HCT116 (cell line): ENCODE measurements at regions not wholly inside any gene's neighbourhood (a gene's known extent, or its start where the extent isn't known, plus 50 kb on each side); places are given as distances from the start of the nearest gene placed in this dataset.

Experiments
- ATAC-seq: fragments of 200-7000 bp; cut with Tn5 transposase; 2 replicates; pipeline ENCODE4 v1.9.1; 2020; ENCODE audit warnings: mild to moderate bottlenecking, moderate library complexity
- BruUV-seq: library from RNA; stranded (reverse); fragments of 400-500 nt; replicated peaks from 2 replicates; lab custom pipeline; 2021; lab: Mats Ljungman, UMichigan
- CTCF ChIA-PET: fragments of 300-600 bp; sonication (Branson Sonifier 250); formaldehyde crosslinking; loops from one replicate; lab custom pipeline; 2021; ENCODE audit warnings: antibody characterized with exemption; lab: Charles Lee
- POLR2A ChIA-PET: fragments of 300-600, 350-600 bp; sonication (Branson Sonifier 250); formaldehyde crosslinking; loops from one replicate; lab custom pipeline; 2021; ENCODE audit warnings: antibody characterized with exemption; lab: Charles Lee
- RAD21 ChIA-PET, 2 experiments: fragments of 300-600 bp; sonication (Branson Sonifier 250); formaldehyde crosslinking; loops; one replicate each; lab custom pipeline; 2023; ENCODE audit warnings: low total read pairs in 2 of 2; ENCODE audit not compliant: uncharacterized antibody in 2 of 2, unreplicated experiment in 2 of 2, low non-redundant PET in 1 of 2; lab: Charles Lee
- DNase-seq: peaks from one replicate; pipeline ENCODE4 v3.0.0-alpha.2; 2010; ENCODE audit warnings: low read depth, low spot score
- H2AFZ ChIP-seq: fragments of 200-600 bp; shearing (Covaris generic), sonication (generic); 2 replicates; pipeline ENCODE4 v1.6.1; 2017; ENCODE audit warnings: low read depth, mixed run types, mixed read lengths, antibody characterized with exemption, low read length; ENCODE audit not compliant: poor library complexity, severe bottlenecking
- H3K27ac ChIP-seq: 2 replicates; pipeline ENCODE4 v1.5.1; 2012; ENCODE audit warnings: low read depth, low read length
- H3K27me3 ChIP-seq: fragments of 200-600 bp; sonication (generic); 2 replicates; pipeline ENCODE4 v1.6.1; 2016; ENCODE audit warnings: mixed run types, low read length, mixed read lengths; ENCODE audit not compliant: insufficient read depth
- H3K36me3 ChIP-seq, 2 experiments: fragments of 200-500 bp in 1 of 2; fragments of 200-600 bp in 1 of 2; sonication (Bioruptor generic) in 1 of 2; sonication (generic) in 1 of 2; 2 replicates each; pipeline versions ENCODE4 v1.5.1 to v1.6.1; 2014 to 2016; ENCODE audit warnings: low read length in 2 of 2, inconsistent platforms in 1 of 2, mixed read lengths in 1 of 2, mixed run types in 1 of 2; ENCODE audit not compliant: insufficient read depth in 2 of 2, control insufficient read depth in 1 of 2
- H3K4me1 ChIP-seq, 2 experiments: fragments of 200-600 bp in 1 of 2; sonication (generic) in 1 of 2; 2 replicates each; pipeline versions ENCODE4 v1.5.1 to v1.6.1; 2012 to 2017; ENCODE audit warnings: low read length in 2 of 2, inconsistent platforms in 1 of 2, mild to moderate bottlenecking in 1 of 2, mixed read lengths in 1 of 2, mixed run types in 1 of 2, moderate library complexity in 1 of 2; ENCODE audit not compliant: insufficient read depth in 2 of 2, control insufficient read depth in 1 of 2
- H3K4me2 ChIP-seq: fragments of 200-600 bp; sonication (generic); 2 replicates; pipeline ENCODE4 v1.6.1; 2017; ENCODE audit warnings: mixed run types, low read length, mixed read lengths
- H3K4me3 ChIP-seq, 2 experiments: fragments of 200-600 bp in 1 of 2; sonication (generic) in 1 of 2; replicated peaks in 1 of 2; 2 replicates each; pipeline ENCODE4 v1.5.1; 2011 to 2016; ENCODE audit warnings: low read length in 2 of 2, control low read depth in 1 of 2, low read depth in 1 of 2, mild to moderate bottlenecking in 1 of 2, mixed read lengths in 1 of 2, mixed run types in 1 of 2
- H3K79me2 ChIP-seq: fragments of 200-600 bp; sonication (generic); 2 replicates; pipeline ENCODE4 v1.6.1; 2017; ENCODE audit warnings: mild to moderate bottlenecking, mixed run types, low read length, moderate library complexity, mixed read lengths; ENCODE audit not compliant: insufficient read depth
- H3K9ac ChIP-seq: fragments of 200-600 bp; sonication (generic); 2 replicates; pipeline ENCODE4 v1.6.1; 2016; ENCODE audit warnings: low read length, mixed read lengths
- H3K9me2 ChIP-seq: fragments of 200-600 bp; sonication (generic), shearing (Covaris generic); 2 replicates; pipeline ENCODE4 v1.6.1; 2017; ENCODE audit warnings: mixed run types, mild to moderate bottlenecking, moderate library complexity; ENCODE audit not compliant: insufficient read depth
- H3K9me3 ChIP-seq, 2 experiments: fragments of 200-500 bp in 1 of 2; fragments of 200-600 bp in 1 of 2; sonication (Bioruptor generic) in 1 of 2; sonication (generic) in 1 of 2; 2 replicates each; pipeline ENCODE4 v1.6.1; 2014 to 2017; ENCODE audit warnings: low read length in 2 of 2, mixed read lengths in 2 of 2, inconsistent platforms in 1 of 2, low read depth in 1 of 2, mild to moderate bottlenecking in 1 of 2, mixed run types in 1 of 2, moderate library complexity in 1 of 2; ENCODE audit not compliant: control insufficient read depth in 1 of 2, insufficient read depth in 1 of 2
- H4K20me1 ChIP-seq: fragments of 200-600 bp; sonication (generic), shearing (Covaris generic); 2 replicates; pipeline ENCODE4 v1.6.1; 2017; ENCODE audit warnings: mixed run types, mild to moderate bottlenecking, moderate library complexity; ENCODE audit not compliant: insufficient read depth
- CBX3 ChIP-seq: IDR thresholded peaks from 2 replicates; pipeline ENCODE4 v1.6.1; 2012; ENCODE audit warnings: low read depth
- ELF1 ChIP-seq: IDR thresholded peaks from 2 replicates; pipeline ENCODE4 v1.6.1; 2012; ENCODE audit warnings: low read depth, borderline replicate concordance
- JUND ChIP-seq: IDR thresholded peaks from 2 replicates; pipeline ENCODE4 v1.6.1; 2012
- POLR2A ChIP-seq: IDR thresholded peaks from 2 replicates; pipeline ENCODE4 v1.7.0; 2011; ENCODE audit warnings: borderline replicate concordance; ENCODE audit not compliant: insufficient read depth, insufficient read length; ENCODE audit errors: extremely low read depth
- POLR2AphosphoS5 ChIP-seq: IDR thresholded peaks from 2 replicates; pipeline ENCODE4 v1.6.1; 2011; ENCODE audit warnings: mild to moderate bottlenecking, low read depth, low read length, moderate library complexity
- TCF7L2 ChIP-seq: IDR thresholded peaks from 2 replicates; pipeline ENCODE4 v1.7.0; 2011; ENCODE audit warnings: borderline replicate concordance, inconsistent platforms; ENCODE audit not compliant: insufficient read depth, insufficient read length; ENCODE audit errors: extremely low read depth
- intact Hi-C: fragments of 100-400 bp; cut with micrococcal nuclease; formaldehyde crosslinking; loops from 2 replicates; pipeline ENCODE4 v1.10.0; 2022
- TF ChIP-seq, protein P1 (sequence below): IDR thresholded peaks from 2 replicates; pipeline ENCODE4 v1.6.1; 2011; ENCODE audit warnings: mild to moderate bottlenecking, low read length, moderate library complexity; ENCODE audit not compliant: insufficient replicate concordance; ENCODE audit errors: extremely low read depth
- TF ChIP-seq, protein P2 (sequence below): IDR thresholded peaks from 2 replicates; pipeline ENCODE4 v1.6.1; 2012; ENCODE audit warnings: low read depth
- TF ChIP-seq, protein P3 (sequence below), 3 experiments: fragments of 200-600 bp in 1 of 3; sonication (generic) in 1 of 3; IDR thresholded peaks in 2 of 3; conservative IDR thresholded peaks in 1 of 3; 2 replicates each; pipeline ENCODE4 v1.5.1; 2012 to 2017; ENCODE audit warnings: low read depth in 2 of 3, low read length in 2 of 3, antibody characterized with exemption in 1 of 3, borderline replicate concordance in 1 of 3, control low read depth in 1 of 3, mild to moderate bottlenecking in 1 of 3, mixed read lengths in 1 of 3, mixed run types in 1 of 3, moderate library complexity in 1 of 3; ENCODE audit not compliant: insufficient read depth in 1 of 3
- TF ChIP-seq, protein P4 (sequence below): IDR thresholded peaks from 2 replicates; pipeline ENCODE4 v1.6.1; 2012

DNA sequence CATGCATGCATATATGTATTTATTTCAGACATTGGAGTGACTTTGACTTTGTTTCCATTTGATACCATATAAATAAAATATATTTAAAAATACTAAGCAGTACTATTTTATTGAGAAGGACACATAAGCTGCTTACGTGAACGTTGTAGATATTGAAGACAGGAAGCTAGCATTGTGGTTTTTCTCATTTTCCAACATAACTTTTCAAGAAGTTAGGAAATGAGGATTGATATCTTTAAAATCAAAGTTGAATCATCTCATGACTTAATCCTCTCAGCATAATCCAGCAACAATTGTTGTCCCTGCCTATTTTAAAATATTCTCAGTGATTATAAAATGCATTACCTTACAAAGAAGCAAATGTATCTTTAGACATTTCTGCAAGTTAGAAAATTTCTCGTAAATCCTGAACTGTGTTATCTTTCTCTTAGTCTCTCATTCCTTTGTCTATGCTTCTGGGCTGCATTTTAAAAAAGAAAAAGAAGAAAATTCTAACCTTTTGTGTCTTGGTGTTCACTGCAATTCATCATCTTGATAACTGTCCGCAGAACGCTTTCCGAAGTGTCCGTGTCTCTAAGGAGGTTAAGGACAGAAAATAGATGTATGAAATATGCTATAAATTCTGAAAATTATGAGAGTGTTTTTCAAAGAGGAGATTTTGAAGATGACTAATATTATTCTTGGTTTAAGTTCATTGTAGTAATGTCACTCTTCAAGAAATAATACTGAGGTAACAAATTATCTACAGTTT lies 1089.9 kb upstream of the CDH6 start (continued):
- TF ChIP-seq, protein P1, sequence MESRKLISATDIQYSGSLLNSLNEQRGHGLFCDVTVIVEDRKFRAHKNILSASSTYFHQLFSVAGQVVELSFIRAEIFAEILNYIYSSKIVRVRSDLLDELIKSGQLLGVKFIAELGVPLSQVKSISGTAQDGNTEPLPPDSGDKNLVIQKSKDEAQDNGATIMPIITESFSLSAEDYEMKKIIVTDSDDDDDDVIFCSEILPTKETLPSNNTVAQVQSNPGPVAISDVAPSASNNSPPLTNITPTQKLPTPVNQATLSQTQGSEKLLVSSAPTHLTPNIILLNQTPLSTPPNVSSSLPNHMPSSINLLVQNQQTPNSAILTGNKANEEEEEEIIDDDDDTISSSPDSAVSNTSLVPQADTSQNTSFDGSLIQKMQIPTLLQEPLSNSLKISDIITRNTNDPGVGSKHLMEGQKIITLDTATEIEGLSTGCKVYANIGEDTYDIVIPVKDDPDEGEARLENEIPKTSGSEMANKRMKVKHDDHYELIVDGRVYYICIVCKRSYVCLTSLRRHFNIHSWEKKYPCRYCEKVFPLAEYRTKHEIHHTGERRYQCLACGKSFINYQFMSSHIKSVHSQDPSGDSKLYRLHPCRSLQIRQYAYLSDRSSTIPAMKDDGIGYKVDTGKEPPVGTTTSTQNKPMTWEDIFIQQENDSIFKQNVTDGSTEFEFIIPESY = no peak
- TF ChIP-seq, protein P2, sequence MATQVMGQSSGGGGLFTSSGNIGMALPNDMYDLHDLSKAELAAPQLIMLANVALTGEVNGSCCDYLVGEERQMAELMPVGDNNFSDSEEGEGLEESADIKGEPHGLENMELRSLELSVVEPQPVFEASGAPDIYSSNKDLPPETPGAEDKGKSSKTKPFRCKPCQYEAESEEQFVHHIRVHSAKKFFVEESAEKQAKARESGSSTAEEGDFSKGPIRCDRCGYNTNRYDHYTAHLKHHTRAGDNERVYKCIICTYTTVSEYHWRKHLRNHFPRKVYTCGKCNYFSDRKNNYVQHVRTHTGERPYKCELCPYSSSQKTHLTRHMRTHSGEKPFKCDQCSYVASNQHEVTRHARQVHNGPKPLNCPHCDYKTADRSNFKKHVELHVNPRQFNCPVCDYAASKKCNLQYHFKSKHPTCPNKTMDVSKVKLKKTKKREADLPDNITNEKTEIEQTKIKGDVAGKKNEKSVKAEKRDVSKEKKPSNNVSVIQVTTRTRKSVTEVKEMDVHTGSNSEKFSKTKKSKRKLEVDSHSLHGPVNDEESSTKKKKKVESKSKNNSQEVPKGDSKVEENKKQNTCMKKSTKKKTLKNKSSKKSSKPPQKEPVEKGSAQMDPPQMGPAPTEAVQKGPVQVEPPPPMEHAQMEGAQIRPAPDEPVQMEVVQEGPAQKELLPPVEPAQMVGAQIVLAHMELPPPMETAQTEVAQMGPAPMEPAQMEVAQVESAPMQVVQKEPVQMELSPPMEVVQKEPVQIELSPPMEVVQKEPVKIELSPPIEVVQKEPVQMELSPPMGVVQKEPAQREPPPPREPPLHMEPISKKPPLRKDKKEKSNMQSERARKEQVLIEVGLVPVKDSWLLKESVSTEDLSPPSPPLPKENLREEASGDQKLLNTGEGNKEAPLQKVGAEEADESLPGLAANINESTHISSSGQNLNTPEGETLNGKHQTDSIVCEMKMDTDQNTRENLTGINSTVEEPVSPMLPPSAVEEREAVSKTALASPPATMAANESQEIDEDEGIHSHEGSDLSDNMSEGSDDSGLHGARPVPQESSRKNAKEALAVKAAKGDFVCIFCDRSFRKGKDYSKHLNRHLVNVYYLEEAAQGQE = no peak
- no peak for TF ChIP-seq POLR2A

DNA sequence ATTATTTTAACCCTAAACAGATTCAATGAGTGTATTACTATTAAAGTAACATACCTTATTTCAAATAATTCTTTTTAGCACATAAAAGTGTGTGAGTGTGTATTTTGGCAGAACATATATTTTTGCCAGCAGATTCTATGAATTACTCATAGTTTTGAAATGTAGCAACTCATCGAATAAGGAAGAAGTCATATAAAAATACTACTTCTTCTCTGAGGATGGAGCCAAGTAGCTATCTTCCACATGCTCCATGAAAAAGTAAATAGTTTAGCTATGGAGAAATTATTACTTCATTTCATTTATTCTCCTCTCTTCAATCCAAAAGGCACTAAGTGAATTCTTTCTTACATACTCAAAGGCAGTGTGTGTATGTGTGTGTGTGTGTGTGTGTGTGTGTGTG lies 1090.4 kb upstream of the CDH6 start:
- TF ChIP-seq CBX3 (no peak), TCF7L2 (no peak), POLR2AphosphoS5 (no peak), ELF1 (no peak), JUND (no peak), POLR2A (no peak)
- TF ChIP-seq, protein P3, sequence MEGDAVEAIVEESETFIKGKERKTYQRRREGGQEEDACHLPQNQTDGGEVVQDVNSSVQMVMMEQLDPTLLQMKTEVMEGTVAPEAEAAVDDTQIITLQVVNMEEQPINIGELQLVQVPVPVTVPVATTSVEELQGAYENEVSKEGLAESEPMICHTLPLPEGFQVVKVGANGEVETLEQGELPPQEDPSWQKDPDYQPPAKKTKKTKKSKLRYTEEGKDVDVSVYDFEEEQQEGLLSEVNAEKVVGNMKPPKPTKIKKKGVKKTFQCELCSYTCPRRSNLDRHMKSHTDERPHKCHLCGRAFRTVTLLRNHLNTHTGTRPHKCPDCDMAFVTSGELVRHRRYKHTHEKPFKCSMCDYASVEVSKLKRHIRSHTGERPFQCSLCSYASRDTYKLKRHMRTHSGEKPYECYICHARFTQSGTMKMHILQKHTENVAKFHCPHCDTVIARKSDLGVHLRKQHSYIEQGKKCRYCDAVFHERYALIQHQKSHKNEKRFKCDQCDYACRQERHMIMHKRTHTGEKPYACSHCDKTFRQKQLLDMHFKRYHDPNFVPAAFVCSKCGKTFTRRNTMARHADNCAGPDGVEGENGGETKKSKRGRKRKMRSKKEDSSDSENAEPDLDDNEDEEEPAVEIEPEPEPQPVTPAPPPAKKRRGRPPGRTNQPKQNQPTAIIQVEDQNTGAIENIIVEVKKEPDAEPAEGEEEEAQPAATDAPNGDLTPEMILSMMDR (IDR thresholded peaks at IDR 0.05 in 2 of 3, conservative IDR thresholded peaks at IDR 0.05 in 1 of 3; ENCODE audit: borderline replicate concordance in 1 of 3, insufficient read depth in 1 of 3, low read depth in 2 of 3, low read length in 2 of 3) = no peak
- TF ChIP-seq, protein P4, sequence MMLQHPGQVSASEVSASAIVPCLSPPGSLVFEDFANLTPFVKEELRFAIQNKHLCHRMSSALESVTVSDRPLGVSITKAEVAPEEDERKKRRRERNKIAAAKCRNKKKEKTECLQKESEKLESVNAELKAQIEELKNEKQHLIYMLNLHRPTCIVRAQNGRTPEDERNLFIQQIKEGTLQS = no peak
- peaks cover 6 to 12% of the 10 kb centered on the region in 2 experiments; a peak in 2 of 4 replicates for H3K9me3 ChIP-seq
- intact Hi-C loops = no loop called here
- no peak overlapping the region for H3K27ac ChIP-seq
- DNase-seq (no peak), ATAC-seq (no peak)
- no peaks in the 10 kb centered on the region for H3K27me3 ChIP-seq
- H2AFZ ChIP-seq = no peak overlapping the region
- H4K20me1 ChIP-seq = no peaks in the 10 kb centered on the region
- H3K4me1 ChIP-seq = no peaks in the 10 kb centered on the region
- no peaks in the 10 kb centered on the region for H3K9me2 ChIP-seq
- H3K36me3 ChIP-seq = no peaks in the 10 kb centered on the region
- no peak overlapping the region for H3K4me2 ChIP-seq
- RAD21 ChIA-PET = no interaction called here
- no peak overlapping the region for H3K9ac ChIP-seq
- H3K79me2 ChIP-seq = no peaks in the 10 kb centered on the region
- no peak overlapping the region for H3K4me3 ChIP-seq
- POLR2A ChIA-PET = no interaction called here
- no TSS peak for BruUV-seq
- CTCF ChIA-PET = no interaction called here
